VCaP (cell line): ENCODE measurements at regions not wholly inside any gene's neighbourhood (a gene's known extent, or its start where the extent isn't known, plus 50 kb on each side); places are given as distances from the start of the nearest gene placed in this dataset.

Source experiments
- H3K27ac ChIP-seq: fragments of 450-650 bp; 2 replicates; pipeline ENCODE4 v1.5.1; 2017
- TF ChIP-seq, protein P1 (sequence below): fragments of 450-650 bp; conservative IDR thresholded peaks from 2 replicates; pipeline ENCODE4 v1.5.1; 2017; ENCODE audit warnings: mild to moderate bottlenecking, moderate library complexity

DNA sequence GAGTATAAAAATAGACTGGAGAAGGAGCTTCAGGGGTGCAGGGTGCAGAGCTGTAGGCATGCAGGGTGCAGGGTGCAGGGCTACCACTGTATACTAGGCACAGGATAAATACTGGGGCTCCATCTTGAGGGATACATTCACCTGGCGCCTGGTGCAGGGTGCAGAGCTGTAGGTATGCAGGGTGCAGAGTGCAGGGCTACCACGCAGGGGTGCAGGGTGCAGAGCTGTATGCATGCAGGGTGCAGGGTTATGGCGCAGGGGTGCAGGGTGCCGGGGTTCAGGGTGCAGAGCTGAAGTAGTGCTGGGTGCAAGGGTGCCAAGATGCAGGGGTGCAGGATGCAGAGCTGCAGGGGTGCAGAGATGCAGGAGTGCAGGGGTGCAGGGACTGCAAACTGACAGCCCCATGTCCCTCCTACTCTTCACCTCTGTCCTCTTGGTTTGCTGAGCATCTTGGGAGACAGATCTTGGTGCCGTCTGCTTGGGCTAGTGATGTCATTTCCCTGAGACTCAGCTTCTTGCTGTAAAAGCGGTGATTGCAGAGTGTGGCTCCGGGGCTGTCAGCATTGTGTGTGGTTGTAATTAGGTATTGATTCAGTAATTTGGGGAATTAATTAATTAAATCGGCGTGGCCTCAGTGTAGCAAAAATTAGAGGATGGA is 91.2 kb downstream of the ADRA2C start:
- no peak overlapping the region for H3K27ac ChIP-seq
- TF ChIP-seq, protein P1, sequence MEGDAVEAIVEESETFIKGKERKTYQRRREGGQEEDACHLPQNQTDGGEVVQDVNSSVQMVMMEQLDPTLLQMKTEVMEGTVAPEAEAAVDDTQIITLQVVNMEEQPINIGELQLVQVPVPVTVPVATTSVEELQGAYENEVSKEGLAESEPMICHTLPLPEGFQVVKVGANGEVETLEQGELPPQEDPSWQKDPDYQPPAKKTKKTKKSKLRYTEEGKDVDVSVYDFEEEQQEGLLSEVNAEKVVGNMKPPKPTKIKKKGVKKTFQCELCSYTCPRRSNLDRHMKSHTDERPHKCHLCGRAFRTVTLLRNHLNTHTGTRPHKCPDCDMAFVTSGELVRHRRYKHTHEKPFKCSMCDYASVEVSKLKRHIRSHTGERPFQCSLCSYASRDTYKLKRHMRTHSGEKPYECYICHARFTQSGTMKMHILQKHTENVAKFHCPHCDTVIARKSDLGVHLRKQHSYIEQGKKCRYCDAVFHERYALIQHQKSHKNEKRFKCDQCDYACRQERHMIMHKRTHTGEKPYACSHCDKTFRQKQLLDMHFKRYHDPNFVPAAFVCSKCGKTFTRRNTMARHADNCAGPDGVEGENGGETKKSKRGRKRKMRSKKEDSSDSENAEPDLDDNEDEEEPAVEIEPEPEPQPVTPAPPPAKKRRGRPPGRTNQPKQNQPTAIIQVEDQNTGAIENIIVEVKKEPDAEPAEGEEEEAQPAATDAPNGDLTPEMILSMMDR, result no peak

DNA sequence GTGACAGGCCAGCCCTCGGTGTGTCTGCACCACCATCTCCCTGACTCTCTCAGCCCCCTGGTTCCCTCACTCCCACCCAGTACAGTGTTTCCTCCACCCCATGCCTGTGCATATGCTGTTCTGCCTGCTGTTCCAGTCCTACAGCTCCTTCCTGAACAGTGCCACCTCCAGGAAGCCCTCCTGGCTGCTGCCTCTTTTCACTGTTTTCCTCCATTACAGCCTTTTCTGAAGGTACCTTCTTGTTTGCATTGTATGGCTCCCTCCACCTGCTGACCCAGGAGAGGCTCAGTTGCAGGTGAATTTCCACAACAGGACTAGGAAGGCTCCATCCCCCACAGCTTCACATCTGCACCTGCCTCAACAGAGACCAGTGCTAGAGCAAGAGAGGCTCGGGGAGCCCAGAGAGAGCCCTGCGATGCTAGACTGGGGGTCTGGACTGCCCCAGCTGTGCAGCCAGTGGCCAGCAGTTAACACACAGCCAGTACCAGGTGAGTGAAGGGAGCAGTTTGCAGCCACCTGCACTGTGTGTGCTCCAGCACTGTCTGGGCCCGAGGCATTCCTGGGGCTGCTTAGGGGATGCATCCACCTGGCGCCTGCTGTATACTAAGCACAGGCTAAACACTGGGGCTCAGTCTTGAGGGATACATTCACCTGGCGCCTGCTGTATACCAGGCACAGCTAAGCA is 92.0 kb downstream of the ADRA2C start:
- no peak overlapping the region for H3K27ac ChIP-seq
- TF ChIP-seq, protein P1, result no peak

- H3K27ac ChIP-seq, result no peak overlapping the region
- TF ChIP-seq, protein P1, result no peak
Observed at GRCh38 chr4:3858765-3859388, 92.7 kb downstream of the ADRA2C start.

- TF ChIP-seq, protein P1, result no peak
- no peak overlapping the region for H3K27ac ChIP-seq
Observed at GRCh38 chr4:3859571-3859970, 93.4 kb downstream of the ADRA2C start.

GRCh38 chr4:3860061-3860912 is 94.1 kb downstream of the ADRA2C start:
- no peak overlapping the region for H3K27ac ChIP-seq
- TF ChIP-seq, protein P1, result no peak

GRCh38 chr4:3860913-3861636 is 94.9 kb downstream of the ADRA2C start:
- no peak overlapping the region for H3K27ac ChIP-seq
- TF ChIP-seq, protein P1, result no peak
